ENCODE measurements at regions not wholly inside any gene's neighbourhood (a gene's known extent, or its start where the extent isn't known, plus 50 kb on each side); places are given as distances from the start of the nearest gene placed in this dataset.

DNA sequence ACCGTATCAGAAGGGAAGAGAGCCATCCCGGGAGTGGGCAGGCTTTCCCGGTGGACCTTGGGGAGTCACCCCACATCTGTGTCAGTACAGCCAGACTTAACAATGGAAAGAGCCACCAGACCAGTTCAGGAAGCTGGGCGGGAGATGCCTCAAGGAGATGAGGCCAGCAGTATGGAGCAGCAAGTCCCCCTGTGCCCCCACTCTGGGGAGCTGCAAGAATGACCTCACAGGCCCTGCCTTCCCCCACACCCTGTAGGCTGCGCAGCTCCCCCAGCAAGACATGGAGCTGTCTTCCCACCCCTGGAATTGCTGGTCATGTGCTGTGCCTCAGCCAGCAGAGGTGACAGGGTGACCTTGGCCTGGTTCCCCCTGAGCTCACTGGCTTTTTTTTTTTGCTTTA is 76.8 kb upstream of the INSIG1 start:
- no peaks in the 10 kb centered on the region for H3K36me3 ChIP-seq (ENCODE audit: insufficient read depth, low read length)
- no peak overlapping the region for H3K27ac ChIP-seq
- H3K4me3 ChIP-seq = no peak overlapping the region
- DNase-seq (ENCODE audit: low read depth, low spot score) = no peak
- no peaks in the 10 kb centered on the region for H3K9me3 ChIP-seq (ENCODE audit: low read depth, low read length)
- H3K9ac ChIP-seq (ENCODE audit: insufficient read length) = no peak overlapping the region
- TF ChIP-seq EZH2 (IDR thresholded peaks at IDR 0.05) (no peak), FOXP2 (optimal IDR thresholded peaks at IDR 0.05; ENCODE audit: control extremely low read depth, extremely low read length, insufficient read depth) (no peak), POLR2AphosphoS5 (IDR thresholded peaks at IDR 0.05; ENCODE audit: borderline replicate concordance, low read depth, low read length) (no peak)

- DNase-seq (ENCODE audit: low read depth, low spot score) = no peak
- no peak overlapping the region for H3K4me3 ChIP-seq
- TF ChIP-seq EZH2 (IDR thresholded peaks at IDR 0.05) = no peak
- no peak for TF ChIP-seq POLR2AphosphoS5 (IDR thresholded peaks at IDR 0.05; ENCODE audit: borderline replicate concordance, low read depth, low read length)
- TF ChIP-seq FOXP2 (optimal IDR thresholded peaks at IDR 0.05; ENCODE audit: control extremely low read depth, extremely low read length, insufficient read depth) = no peak
These were observed 76.1 kb upstream of the INSIG1 start for GRCh38 chr7:155221547-155221946.

DNA sequence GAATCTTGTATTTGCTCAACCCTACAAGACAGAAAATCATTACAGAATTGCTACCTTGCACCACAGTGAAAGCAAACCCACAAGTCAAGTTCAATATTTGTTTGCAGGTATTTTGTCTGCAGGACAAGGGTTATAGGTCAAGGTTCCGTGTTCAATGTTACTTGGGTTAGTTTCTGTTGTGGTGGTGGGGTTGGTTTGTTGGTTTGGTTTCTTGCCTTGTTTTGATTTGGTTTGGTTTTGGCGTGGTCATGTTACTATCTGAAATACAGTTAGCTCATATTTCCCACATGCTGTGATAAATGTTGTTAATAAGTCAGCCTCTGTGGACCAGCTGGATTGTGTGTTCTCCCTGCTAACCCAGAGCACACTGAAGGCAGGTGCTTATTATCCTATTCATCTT is 75.6 kb upstream of the INSIG1 start:
- Histone ChIP-seq H3K27ac (no peak overlapping the region), H3K4me3 (no peak overlapping the region), H3K9me3 (ENCODE audit: low read depth, low read length) (no peaks in the 10 kb centered on the region), H3K9ac (ENCODE audit: insufficient read length) (no peak overlapping the region), H3K36me3 (ENCODE audit: insufficient read depth, low read length) (no peaks in the 10 kb centered on the region)
- TF ChIP-seq POLR2AphosphoS5 (IDR thresholded peaks at IDR 0.05; ENCODE audit: borderline replicate concordance, low read depth, low read length) = no peak
- no peak for TF ChIP-seq FOXP2 (optimal IDR thresholded peaks at IDR 0.05; ENCODE audit: control extremely low read depth, extremely low read length, insufficient read depth)
- no peak for TF ChIP-seq EZH2 (IDR thresholded peaks at IDR 0.05)
- no peak for DNase-seq (ENCODE audit: low read depth, low spot score)

More at GRCh38 chr7:155221547-155221946, 76.1 kb upstream of the INSIG1 start:
- H3K9ac ChIP-seq (ENCODE audit: insufficient read length) = no peak overlapping the region
- no peak overlapping the region for H3K27ac ChIP-seq
- no peaks in the 10 kb centered on the region for H3K9me3 ChIP-seq (ENCODE audit: low read depth, low read length)
- no peaks in the 10 kb centered on the region for H3K36me3 ChIP-seq (ENCODE audit: insufficient read depth, low read length)

- Histone ChIP-seq H3K27ac (no peak overlapping the region), H3K36me3 (ENCODE audit: insufficient read depth, low read length) (no peaks in the 10 kb centered on the region), H3K4me3 (no peak overlapping the region), H3K9me3 (ENCODE audit: low read depth, low read length) (no peaks in the 10 kb centered on the region), H3K9ac (ENCODE audit: insufficient read length) (no peak overlapping the region)
- no peak for DNase-seq (ENCODE audit: low read depth, low spot score)
- TF ChIP-seq FOXP2 (optimal IDR thresholded peaks at IDR 0.05; ENCODE audit: control extremely low read depth, extremely low read length, insufficient read depth) = no peak
- no peak for TF ChIP-seq POLR2AphosphoS5 (IDR thresholded peaks at IDR 0.05; ENCODE audit: borderline replicate concordance, low read depth, low read length)
- TF ChIP-seq EZH2 (IDR thresholded peaks at IDR 0.05) = no peak
These were observed 75.1 kb upstream of the INSIG1 start for GRCh38 chr7:155222573-155222972.

- Histone ChIP-seq H3K36me3 (ENCODE audit: insufficient read depth, low read length) (no peaks in the 10 kb centered on the region), H3K9ac (ENCODE audit: insufficient read length) (no peak overlapping the region), H3K9me3 (ENCODE audit: low read depth, low read length) (no peaks in the 10 kb centered on the region), H3K27ac (no peak overlapping the region), H3K4me3 (no peak overlapping the region)
- TF ChIP-seq FOXP2 (optimal IDR thresholded peaks at IDR 0.05; ENCODE audit: control extremely low read depth, extremely low read length, insufficient read depth) (no peak), POLR2AphosphoS5 (IDR thresholded peaks at IDR 0.05; ENCODE audit: borderline replicate concordance, low read depth, low read length) (no peak)
- no peak for DNase-seq (ENCODE audit: low read depth, low spot score)
These were observed 74.7 kb upstream of the INSIG1 start for GRCh38 chr7:155223021-155223420.

- Histone ChIP-seq H3K27ac (no peak overlapping the region), H3K36me3 (ENCODE audit: insufficient read depth, low read length) (no peaks in the 10 kb centered on the region), H3K9me3 (ENCODE audit: low read depth, low read length) (no peaks in the 10 kb centered on the region), H3K9ac (ENCODE audit: insufficient read length) (no peak overlapping the region), H3K4me3 (no peak overlapping the region)
- no peak for DNase-seq (ENCODE audit: low read depth, low spot score)
- TF ChIP-seq EZH2 (IDR thresholded peaks at IDR 0.05) = no peak
- no peak for TF ChIP-seq POLR2AphosphoS5 (IDR thresholded peaks at IDR 0.05; ENCODE audit: borderline replicate concordance, low read depth, low read length)
- TF ChIP-seq FOXP2 (optimal IDR thresholded peaks at IDR 0.05; ENCODE audit: control extremely low read depth, extremely low read length, insufficient read depth) = no peak
These were observed 74.2 kb upstream of the INSIG1 start for GRCh38 chr7:155223503-155223902.

DNA sequence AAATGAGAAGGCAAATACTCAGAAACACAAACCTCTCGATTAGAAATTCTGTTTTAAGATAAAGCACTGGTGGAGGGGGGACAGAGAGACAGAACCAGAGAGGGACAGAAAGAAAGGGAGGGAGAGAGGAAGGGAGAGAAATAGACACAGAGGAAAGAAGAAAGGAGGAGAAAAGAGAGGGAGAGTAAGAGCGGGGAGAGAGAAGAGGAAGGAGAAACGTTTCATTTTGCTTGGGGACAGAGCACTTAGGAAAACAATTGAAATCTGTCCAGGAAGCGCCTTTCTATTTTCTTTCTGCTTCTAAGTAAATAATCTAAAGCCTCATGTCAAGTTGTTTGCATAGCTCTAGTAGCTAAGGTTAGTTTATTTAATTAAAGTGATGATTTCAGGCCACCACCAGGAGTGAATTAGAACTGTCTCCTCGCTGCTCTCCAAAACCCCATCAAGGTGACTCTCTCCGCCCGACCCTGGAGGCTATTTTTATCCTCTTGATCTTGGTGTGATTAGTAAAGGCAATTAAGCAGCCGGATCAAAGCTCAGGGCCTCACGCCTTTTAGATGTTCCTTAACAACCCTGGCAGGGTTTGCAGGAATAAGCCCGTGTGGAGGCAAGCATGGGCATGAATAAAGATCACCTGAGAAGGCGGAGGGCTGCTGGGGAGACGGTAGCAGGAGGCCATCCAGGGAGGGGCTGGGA is 73.4 kb upstream of the INSIG1 start:
- Histone ChIP-seq H3K4me3 (no peak overlapping the region), H3K9ac (ENCODE audit: insufficient read length) (no peak overlapping the region), H3K27ac (no peak overlapping the region), H3K36me3 (ENCODE audit: insufficient read depth, low read length) (no peaks in the 10 kb centered on the region), H3K9me3 (ENCODE audit: low read depth, low read length) (no peaks in the 10 kb centered on the region)
- no peak for TF ChIP-seq POLR2AphosphoS5 (IDR thresholded peaks at IDR 0.05; ENCODE audit: borderline replicate concordance, low read depth, low read length)
- no peak for TF ChIP-seq EZH2 (IDR thresholded peaks at IDR 0.05)
- no peak for TF ChIP-seq FOXP2 (optimal IDR thresholded peaks at IDR 0.05; ENCODE audit: control extremely low read depth, extremely low read length, insufficient read depth)
- DNase-seq (ENCODE audit: low read depth, low spot score) = no peak

DNA sequence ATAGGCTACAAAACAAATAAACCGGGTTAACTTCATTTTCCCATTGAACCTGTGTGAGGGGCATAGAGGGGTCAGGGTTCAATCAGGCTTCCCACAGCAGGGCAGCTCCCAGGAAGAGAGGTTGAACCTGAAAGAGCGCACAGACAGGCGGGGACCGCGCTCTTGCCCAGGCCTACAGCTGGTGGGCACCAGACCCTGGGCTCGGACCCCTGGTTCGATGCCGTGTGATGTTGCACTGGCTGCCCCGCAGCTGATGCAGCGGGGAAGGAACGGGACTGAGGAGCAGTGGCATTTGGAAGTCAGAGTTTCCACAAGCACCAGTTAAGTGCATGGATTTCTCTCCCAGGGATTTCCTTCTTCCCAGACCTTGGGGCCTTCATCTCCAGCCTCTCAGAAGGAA is 72.6 kb upstream of the INSIG1 start:
- no peak for DNase-seq (ENCODE audit: low read depth, low spot score)
- Histone ChIP-seq H3K27ac (no peak overlapping the region), H3K9ac (ENCODE audit: insufficient read length) (no peak overlapping the region), H3K4me3 (no peak overlapping the region), H3K9me3 (ENCODE audit: low read depth, low read length) (no peaks in the 10 kb centered on the region), H3K36me3 (ENCODE audit: insufficient read depth, low read length) (no peaks in the 10 kb centered on the region)
- TF ChIP-seq EZH2 (IDR thresholded peaks at IDR 0.05) = no peak
- no peak for TF ChIP-seq FOXP2 (optimal IDR thresholded peaks at IDR 0.05; ENCODE audit: control extremely low read depth, extremely low read length, insufficient read depth)
- no peak for TF ChIP-seq POLR2AphosphoS5 (IDR thresholded peaks at IDR 0.05; ENCODE audit: borderline replicate concordance, low read depth, low read length)

GRCh38 chr7:155225516-155225915 is 72.2 kb upstream of the INSIG1 start:
- Histone ChIP-seq H3K27ac (no peak overlapping the region), H3K9me3 (ENCODE audit: low read depth, low read length) (no peaks in the 10 kb centered on the region), H3K9ac (ENCODE audit: insufficient read length) (no peak overlapping the region), H3K4me3 (no peak overlapping the region), H3K36me3 (ENCODE audit: insufficient read depth, low read length) (no peaks in the 10 kb centered on the region)
- TF ChIP-seq EZH2 (IDR thresholded peaks at IDR 0.05) = no peak
- TF ChIP-seq FOXP2 (optimal IDR thresholded peaks at IDR 0.05; ENCODE audit: control extremely low read depth, extremely low read length, insufficient read depth) = no peak
- TF ChIP-seq POLR2AphosphoS5 (IDR thresholded peaks at IDR 0.05; ENCODE audit: borderline replicate concordance, low read depth, low read length) = no peak
- DNase-seq (ENCODE audit: low read depth, low spot score) = no peak

All from SK-N-MC (cell line).